Urinary bladder (tissue), 3 donors: ENCODE measurements at regions not wholly inside any gene's neighbourhood (a gene's known extent, or its start where the extent isn't known, plus 50 kb on each side); places are given as distances from the start of the nearest gene placed in this dataset.

Experiments used
- DNase-seq: peaks from one replicate; pipeline ENCODE4 v3.0.0-alpha.2; 2015; ENCODE audit errors: extremely low spot score
- H3K27ac ChIP-seq: one replicate; pipeline ENCODE4 v1.5.1; 2013; ENCODE audit warnings: low read depth, mild to moderate bottlenecking, moderate library complexity
- H3K36me3 ChIP-seq: one replicate; pipeline ENCODE4 v1.6.1; 2013; ENCODE audit warnings: mild to moderate bottlenecking, moderate library complexity; ENCODE audit not compliant: insufficient read depth
- H3K4me1 ChIP-seq: one replicate; pipeline ENCODE4 v1.6.1; 2013; ENCODE audit warnings: mild to moderate bottlenecking, moderate library complexity; ENCODE audit not compliant: insufficient read depth
- H3K4me3 ChIP-seq: one replicate; pipeline ENCODE4 v1.5.1; 2013; ENCODE audit warnings: low read depth, low read length
- WGBS: extraction: QIAGEN DNeasy Blood & Tissue Kit; methylation state at CpG from one replicate; pipeline ENCODE4 v1.1.7; 2013; 5-methylcytosine and 5-hydroxymethylcytosine counted together
- donor health status: healthy with polysubstance abuse.
- donor health status: healthy.

- no peak for DNase-seq
- Histone ChIP-seq H3K4me3 (no peak overlapping the region), H3K4me1 (no peaks in the 10 kb centered on the region), H3K36me3 (no peaks in the 10 kb centered on the region), H3K27ac (no peak overlapping the region)
- WGBS: 49% methylated on average over 1 of the region's 1 CpG
These were observed 94.1 kb upstream of the CD53 start for GRCh38 chr1:110778821-110779220.

- DNase-seq: no peak
- Histone ChIP-seq H3K4me1 (no peaks in the 10 kb centered on the region), H3K27ac (no peak overlapping the region), H3K36me3 (no peaks in the 10 kb centered on the region), H3K4me3 (no peak overlapping the region)
- 78% methylated on average over 4 of the region's 4 CpGs for WGBS
These were observed 95.7 kb upstream of the CD53 start for GRCh38 chr1:110777228-110777627.

DNA sequence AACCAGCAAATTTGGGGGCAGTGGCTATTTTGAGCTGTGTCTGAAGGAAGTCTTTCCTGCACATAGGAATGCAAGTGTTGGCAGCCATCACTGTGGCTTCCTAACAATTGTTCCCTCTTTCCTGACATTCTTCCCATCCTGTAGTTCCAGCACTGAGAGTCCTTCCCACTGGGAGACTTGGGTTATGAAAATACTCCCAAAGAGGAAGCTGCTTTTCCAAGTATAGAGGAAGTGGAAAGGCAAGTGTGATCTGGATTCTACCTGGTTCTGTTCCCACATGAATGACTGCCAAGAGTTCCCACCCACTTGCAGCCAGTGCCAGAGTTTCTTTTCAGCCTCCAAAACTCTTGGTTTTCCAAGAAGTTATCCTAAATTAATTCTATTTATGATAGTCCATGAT, 98.5 kb upstream of the CD53 start:
- no peaks in the 10 kb centered on the region for H3K36me3 ChIP-seq
- no peak for DNase-seq
- H3K27ac ChIP-seq: no peak overlapping the region
- no peaks in the 10 kb centered on the region for H3K4me1 ChIP-seq
- no peak overlapping the region for H3K4me3 ChIP-seq

DNA sequence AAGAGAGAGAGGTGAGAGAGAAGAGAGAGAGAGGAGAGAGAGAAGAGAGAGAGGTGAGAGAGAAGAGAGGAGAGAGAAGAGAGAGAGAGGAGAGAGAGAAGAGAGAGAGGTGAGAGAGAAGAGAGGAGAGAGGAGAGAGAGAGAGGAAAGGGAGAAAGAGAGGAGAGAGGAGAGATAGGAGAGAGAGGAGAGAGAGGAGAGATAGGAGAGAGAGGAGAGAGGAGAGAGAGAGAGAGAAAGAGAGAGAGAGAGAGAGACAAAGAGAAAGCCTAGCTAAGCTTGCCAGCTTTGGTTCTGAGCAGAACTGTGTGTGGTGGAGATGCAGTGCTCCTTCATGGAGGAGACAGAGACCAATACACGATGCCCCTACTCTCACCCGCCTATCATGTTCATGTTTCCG, 99.1 kb upstream of the KCNA3 start:
- H3K36me3 ChIP-seq: no peaks in the 10 kb centered on the region
- WGBS: 64% methylated on average over 3 of the region's 3 CpGs
- H3K27ac ChIP-seq: no peak overlapping the region
- no peaks in the 10 kb centered on the region for H3K4me1 ChIP-seq
- no peak overlapping the region for H3K4me3 ChIP-seq
- DNase-seq: no peak

DNA sequence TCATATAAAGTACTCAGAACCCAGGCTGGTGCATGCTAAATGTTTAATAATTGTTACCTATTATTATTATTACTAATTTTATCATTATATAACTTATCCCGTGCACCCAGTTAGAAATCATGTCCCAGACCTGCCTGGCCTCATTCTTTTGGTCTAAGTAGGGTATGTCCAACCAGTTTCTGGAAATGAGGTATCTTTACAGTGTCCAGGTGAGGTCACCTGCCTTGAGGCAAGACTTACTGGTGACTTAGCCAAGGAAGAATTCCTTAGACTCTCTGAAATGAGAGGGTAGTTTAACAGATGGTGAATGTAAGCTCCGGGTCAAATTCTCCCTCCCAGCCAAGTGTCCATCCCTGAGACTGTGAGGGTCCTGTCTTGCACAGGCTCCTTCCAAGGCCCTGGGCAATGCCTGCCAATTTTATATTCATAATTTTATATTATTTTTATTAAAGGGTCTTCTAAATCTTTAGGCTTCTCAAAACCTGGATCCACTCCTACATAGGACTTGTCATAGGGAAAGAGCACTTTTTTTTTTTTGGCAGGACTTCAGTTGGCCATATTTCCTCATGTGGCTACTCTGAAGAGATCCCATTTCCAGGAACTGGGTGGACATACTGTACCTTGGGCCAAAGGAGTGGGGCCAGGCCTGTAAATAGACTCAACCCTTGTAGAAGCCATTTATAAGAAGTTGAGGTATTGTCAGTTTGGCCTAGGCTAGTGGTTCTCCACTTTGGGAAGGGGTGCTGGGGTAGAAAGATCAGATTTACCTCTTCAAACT, 96.7 kb upstream of the KCNA3 start:
- no peaks in the 10 kb centered on the region for H3K36me3 ChIP-seq
- no peaks in the 10 kb centered on the region for H3K4me1 ChIP-seq
- no peak overlapping the region for H3K27ac ChIP-seq
- 85% methylated on average over 2 of the region's 2 CpGs for WGBS
- no peak overlapping the region for H3K4me3 ChIP-seq
- no peak for DNase-seq

DNA sequence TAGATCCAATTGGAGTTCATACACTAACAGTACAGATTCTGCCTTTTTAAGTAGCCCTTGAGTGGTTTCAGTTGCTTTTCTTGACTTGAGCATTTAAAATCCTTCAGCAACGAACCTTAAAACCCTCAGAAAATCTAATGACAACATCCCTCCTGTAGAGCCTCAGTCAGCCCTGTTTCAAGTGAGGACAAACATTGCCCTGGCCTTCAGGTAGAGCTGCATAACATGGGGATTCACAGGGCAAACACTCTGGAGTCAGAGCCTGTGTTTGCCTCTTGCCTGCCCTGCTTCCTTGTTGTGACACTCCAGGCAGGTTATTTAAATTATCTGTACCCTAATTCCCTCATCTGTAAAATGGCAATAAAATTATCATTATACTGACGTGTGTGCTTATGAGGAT, 96.1 kb upstream of the KCNA3 start:
- no peaks in the 10 kb centered on the region for H3K36me3 ChIP-seq
- DNase-seq: no peak
- H3K27ac ChIP-seq: no peak overlapping the region
- H3K4me3 ChIP-seq: no peak overlapping the region
- 43% methylated on average over 2 of the region's 2 CpGs for WGBS
- H3K4me1 ChIP-seq: no peaks in the 10 kb centered on the region

DNA sequence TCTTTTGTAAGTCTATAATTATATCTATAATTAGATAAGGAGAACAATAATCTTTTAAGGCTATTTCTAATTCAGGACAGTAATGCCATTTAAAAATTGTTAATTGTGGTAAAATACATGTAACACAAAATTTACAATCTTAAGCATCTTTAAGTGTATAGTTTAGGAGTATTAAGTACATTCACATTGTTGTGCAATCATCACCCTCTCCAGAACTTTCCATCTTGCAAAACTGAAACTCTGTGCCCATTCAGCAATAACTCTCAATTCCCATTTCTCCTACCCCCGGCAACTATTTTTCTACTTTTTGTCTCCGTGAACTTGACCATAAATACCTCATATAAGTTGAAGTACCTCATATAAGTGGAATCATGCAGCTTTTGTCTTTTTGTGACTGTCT, 93.9 kb upstream of the KCNA3 start:
- Histone ChIP-seq H3K4me1 (no peaks in the 10 kb centered on the region), H3K4me3 (no peak overlapping the region), H3K27ac (no peak overlapping the region), H3K36me3 (no peaks in the 10 kb centered on the region)
- DNase-seq: no peak
- 56% methylated on average over 2 of the region's 2 CpGs for WGBS

GRCh38 chr1:110766336-110766647, 91.6 kb upstream of the KCNA3 start:
- 8% methylated on average over 1 of the region's 1 CpG for WGBS
- H3K36me3 ChIP-seq: no peaks in the 10 kb centered on the region
- H3K4me3 ChIP-seq: no peak overlapping the region
- no peak for DNase-seq
- no peaks in the 10 kb centered on the region for H3K4me1 ChIP-seq
- no peak overlapping the region for H3K27ac ChIP-seq

DNA sequence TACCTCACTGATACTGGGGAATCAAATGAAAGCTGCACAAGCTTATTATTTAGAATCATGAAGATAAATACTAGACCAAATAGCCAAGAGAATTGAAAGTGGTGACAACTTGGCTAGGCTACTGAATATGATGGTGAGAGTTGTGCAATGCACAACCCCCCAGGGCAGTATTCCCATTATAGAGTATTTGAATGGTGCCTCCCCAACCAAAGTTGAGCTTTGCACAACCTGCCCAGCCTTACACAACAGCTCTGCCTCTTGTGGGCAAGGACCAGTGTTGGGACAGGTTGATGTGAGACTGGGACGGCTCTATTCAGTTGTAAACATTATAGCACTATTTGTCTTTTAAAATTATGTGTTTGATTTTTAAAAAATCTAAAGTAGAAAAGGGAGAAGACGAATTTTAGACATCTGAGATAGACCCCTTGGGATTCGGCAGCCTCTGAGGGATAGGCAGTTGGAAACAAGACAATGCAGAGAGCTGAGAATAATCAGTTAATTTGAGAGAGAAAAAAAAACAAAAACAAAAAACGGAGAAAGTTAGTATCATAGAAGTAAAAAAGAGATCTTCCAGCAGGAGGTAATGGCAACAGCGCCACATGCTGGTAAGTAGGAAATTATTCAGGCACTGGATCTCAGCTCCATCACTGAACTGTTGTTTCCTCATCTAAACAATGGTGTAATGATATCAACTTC, 91.0 kb upstream of the KCNA3 start:
- DNase-seq: no peak
- H3K27ac ChIP-seq: no peak overlapping the region
- no peak overlapping the region for H3K4me3 ChIP-seq
- no peaks in the 10 kb centered on the region for H3K4me1 ChIP-seq
- WGBS: 19% methylated on average over 5 of the region's 5 CpGs
- no peaks in the 10 kb centered on the region for H3K36me3 ChIP-seq

- no peak overlapping the region for H3K4me3 ChIP-seq
- WGBS: 74% methylated on average over 4 of the region's 4 CpGs
- H3K27ac ChIP-seq: no peak overlapping the region
- no peaks in the 10 kb centered on the region for H3K36me3 ChIP-seq
- H3K4me1 ChIP-seq: no peaks in the 10 kb centered on the region
- no peak for DNase-seq
These were observed 88.4 kb upstream of the KCNA3 start for GRCh38 chr1:110763149-110763548.

- Histone ChIP-seq H3K4me3 (no peak overlapping the region), H3K4me1 (no peaks in the 10 kb centered on the region), H3K36me3 (no peaks in the 10 kb centered on the region), H3K27ac (no peak overlapping the region)
- WGBS: 48% methylated on average over 2 of the region's 2 CpGs
- DNase-seq: no peak
These were observed 85.6 kb upstream of the KCNA3 start for GRCh38 chr1:110760321-110760720.

- Histone ChIP-seq H3K4me1 (no peaks in the 10 kb centered on the region), H3K36me3 (no peaks in the 10 kb centered on the region), H3K4me3 (no peak overlapping the region), H3K27ac (no peak overlapping the region)
- no peak for DNase-seq
- WGBS: 76% methylated on average over 1 of the region's 1 CpG
These were observed 81.8 kb upstream of the KCNA3 start for GRCh38 chr1:110756506-110756905.

GRCh38 chr1:110752941-110753725, 78.4 kb upstream of the KCNA3 start:
- no peak overlapping the region for H3K27ac ChIP-seq
- H3K4me3 ChIP-seq: no peak overlapping the region
- 90% methylated on average over 23 of the region's 23 CpGs for WGBS
- no peaks in the 10 kb centered on the region for H3K36me3 ChIP-seq
- no peak for DNase-seq
- no peaks in the 10 kb centered on the region for H3K4me1 ChIP-seq

- no peak for DNase-seq
- Histone ChIP-seq H3K4me3 (no peak overlapping the region), H3K36me3 (no peaks in the 10 kb centered on the region), H3K4me1 (no peaks in the 10 kb centered on the region), H3K27ac (no peak overlapping the region)
- WGBS: 10% methylated on average over 3 of the region's 3 CpGs
These were observed 75.8 kb upstream of the KCNA3 start for GRCh38 chr1:110750562-110750961.
